Astrocyte (in vitro differentiated cells and primary cell): ENCODE measurements at regions not wholly inside any gene's neighbourhood (a gene's known extent, or its start where the extent isn't known, plus 50 kb on each side); places are given as distances from the start of the nearest gene placed in this dataset.

Source experiments
- DNase-seq: peaks from one replicate; pipeline ENCODE4 v3.0.0-alpha.2; 2010; ENCODE audit warnings: low read depth
- FAIRE-seq: peaks from 2 replicates; lab custom pipeline; 2011; peaks lifted over from hg19 to GRCh38; lab: Jason Lieb, UNC
- H2AFZ ChIP-seq: 2 replicates; pipeline ENCODE4 v1.6.0; 2012; ENCODE audit warnings: low read depth, low read length, inconsistent platforms
- H3K27ac ChIP-seq: 2 replicates; pipeline ENCODE4 v1.5.1; 2011; ENCODE audit warnings: low read depth, low read length, inconsistent platforms
- H3K27me3 ChIP-seq: 2 replicates; pipeline ENCODE4 v1.6.0; 2011; ENCODE audit warnings: low read length, inconsistent platforms; ENCODE audit not compliant: insufficient read depth
- H3K36me3 ChIP-seq: 2 replicates; pipeline ENCODE4 v1.5.1; 2011; ENCODE audit warnings: low read length, inconsistent platforms; ENCODE audit not compliant: insufficient read depth
- H3K4me1 ChIP-seq: 2 replicates; pipeline ENCODE4 v1.5.1; 2011; ENCODE audit warnings: low read length, inconsistent platforms; ENCODE audit not compliant: insufficient read depth
- H3K4me2 ChIP-seq: 2 replicates; pipeline ENCODE4 v1.6.0; 2012; ENCODE audit warnings: low read length, inconsistent platforms
- H3K4me3 ChIP-seq: 2 replicates; pipeline ENCODE4 v1.5.1; 2011; ENCODE audit warnings: low read depth, mild to moderate bottlenecking, low read length, inconsistent platforms; ENCODE audit not compliant: insufficient read depth
- H3K79me2 ChIP-seq: 2 replicates; pipeline ENCODE4 v1.6.0; 2012; ENCODE audit warnings: mild to moderate bottlenecking, low read length, inconsistent platforms; ENCODE audit not compliant: insufficient read depth
- H3K9ac ChIP-seq: 2 replicates; pipeline ENCODE4 v1.6.0; 2012; ENCODE audit warnings: mild to moderate bottlenecking, low read length, inconsistent platforms
- H3K9me3 ChIP-seq: 2 replicates; pipeline ENCODE4 v1.5.1; 2012; ENCODE audit warnings: low read depth, mild to moderate bottlenecking, low read length, inconsistent platforms; ENCODE audit not compliant: insufficient read depth
- H4K20me1 ChIP-seq: 2 replicates; pipeline ENCODE4 v1.6.0; 2012; ENCODE audit warnings: low read length, inconsistent platforms; ENCODE audit not compliant: insufficient read depth
- H3K27ac Mint-ChIP-seq: one replicate; pipeline ENCODE4 v1.8.0; 2021; ENCODE audit warnings: mild to moderate bottlenecking, mixed read lengths; ENCODE audit not compliant: unreplicated experiment
- H3K27me3 Mint-ChIP-seq: one replicate; pipeline ENCODE4 v1.8.0; 2021; ENCODE audit warnings: low read depth, mixed read lengths; ENCODE audit not compliant: unreplicated experiment
- H3K36me3 Mint-ChIP-seq: one replicate; pipeline ENCODE4 v1.8.0; 2021; ENCODE audit warnings: low read depth, mixed read lengths; ENCODE audit not compliant: unreplicated experiment
- H3K4me1 Mint-ChIP-seq: one replicate; pipeline ENCODE4 v1.8.0; 2021; ENCODE audit warnings: low read depth, mixed read lengths; ENCODE audit not compliant: unreplicated experiment
- H3K4me3 Mint-ChIP-seq: one replicate; pipeline ENCODE4 v1.8.0; 2021; ENCODE audit warnings: mild to moderate bottlenecking, moderate library complexity, mixed read lengths; ENCODE audit not compliant: unreplicated experiment
- H3K9me3 Mint-ChIP-seq: one replicate; pipeline ENCODE4 v1.8.0; 2021; ENCODE audit warnings: mild to moderate bottlenecking, mixed read lengths; ENCODE audit not compliant: unreplicated experiment
- EZH2 ChIP-seq: IDR thresholded peaks from 2 replicates; pipeline ENCODE4 v1.6.1; 2012; ENCODE audit warnings: mild to moderate bottlenecking, low read length, inconsistent platforms; ENCODE audit not compliant: insufficient read depth
- TF ChIP-seq, protein P1 (sequence below): IDR thresholded peaks from 2 replicates; pipeline ENCODE4 v1.5.1; 2011; ENCODE audit warnings: low read depth, mild to moderate bottlenecking, inconsistent platforms, low read length, moderate library complexity; ENCODE audit not compliant: insufficient read depth

DNA sequence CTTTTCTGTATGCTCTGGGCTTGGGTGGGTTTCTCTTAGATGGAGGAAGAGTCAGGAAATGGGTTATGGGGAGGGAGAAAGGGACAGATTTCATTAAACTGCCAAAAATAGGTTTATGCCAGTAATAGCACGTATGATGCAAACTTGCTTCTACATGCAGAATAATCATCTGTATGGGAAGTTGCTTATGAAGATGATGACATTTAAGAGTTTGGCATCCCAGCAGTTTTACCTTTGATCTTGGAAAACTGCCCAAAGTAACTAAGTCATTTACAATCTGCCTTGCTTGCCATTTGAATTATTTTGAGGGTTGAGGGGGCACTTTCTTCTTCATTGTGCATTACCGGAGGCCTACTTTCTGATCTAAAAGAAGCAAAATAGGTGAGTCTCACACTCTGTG is 282.9 kb upstream of the ANKRD55 start:
- no peak for FAIRE-seq

GRCh38 chr5:56515011-56515410 is 281.9 kb upstream of the ANKRD55 start:
- peaks cover 7% of the 10 kb centered on the region for H3K27me3 ChIP-seq
- no peaks in the 10 kb centered on the region for H3K9me3 ChIP-seq
- TF ChIP-seq EZH2: no peak
- TF ChIP-seq, protein P1, sequence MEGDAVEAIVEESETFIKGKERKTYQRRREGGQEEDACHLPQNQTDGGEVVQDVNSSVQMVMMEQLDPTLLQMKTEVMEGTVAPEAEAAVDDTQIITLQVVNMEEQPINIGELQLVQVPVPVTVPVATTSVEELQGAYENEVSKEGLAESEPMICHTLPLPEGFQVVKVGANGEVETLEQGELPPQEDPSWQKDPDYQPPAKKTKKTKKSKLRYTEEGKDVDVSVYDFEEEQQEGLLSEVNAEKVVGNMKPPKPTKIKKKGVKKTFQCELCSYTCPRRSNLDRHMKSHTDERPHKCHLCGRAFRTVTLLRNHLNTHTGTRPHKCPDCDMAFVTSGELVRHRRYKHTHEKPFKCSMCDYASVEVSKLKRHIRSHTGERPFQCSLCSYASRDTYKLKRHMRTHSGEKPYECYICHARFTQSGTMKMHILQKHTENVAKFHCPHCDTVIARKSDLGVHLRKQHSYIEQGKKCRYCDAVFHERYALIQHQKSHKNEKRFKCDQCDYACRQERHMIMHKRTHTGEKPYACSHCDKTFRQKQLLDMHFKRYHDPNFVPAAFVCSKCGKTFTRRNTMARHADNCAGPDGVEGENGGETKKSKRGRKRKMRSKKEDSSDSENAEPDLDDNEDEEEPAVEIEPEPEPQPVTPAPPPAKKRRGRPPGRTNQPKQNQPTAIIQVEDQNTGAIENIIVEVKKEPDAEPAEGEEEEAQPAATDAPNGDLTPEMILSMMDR: no peak
- H3K9ac ChIP-seq: no peak overlapping the region
- DNase-seq (no peak), FAIRE-seq (no peak)
- H3K79me2 ChIP-seq: no peaks in the 10 kb centered on the region
- no peak overlapping the region for H3K4me2 ChIP-seq
- Mint-ChIP-seq H3K4me3 (no peak overlapping the region), H3K27ac (no peak overlapping the region), H3K4me1 (peaks cover 10% of the 10 kb centered on the region), H3K36me3 (no peaks in the 10 kb centered on the region), H3K27me3 (peaks cover 26% of the 10 kb centered on the region), H3K9me3 (no peaks in the 10 kb centered on the region)
- H3K4me1 ChIP-seq: no peaks in the 10 kb centered on the region
- no peak overlapping the region for H2AFZ ChIP-seq
- H3K36me3 ChIP-seq: no peaks in the 10 kb centered on the region
- no peaks in the 10 kb centered on the region for H4K20me1 ChIP-seq
- H3K4me3 ChIP-seq: no peak overlapping the region
- no peak overlapping the region for H3K27ac ChIP-seq

More for the DNA sequence above, 282.9 kb upstream of the ANKRD55 start:
- no peak overlapping the region for H3K9ac ChIP-seq
- H3K27ac Mint-ChIP-seq: no peak overlapping the region
- H3K36me3 Mint-ChIP-seq: no peaks in the 10 kb centered on the region
- peaks cover 7% of the 10 kb centered on the region for H3K27me3 ChIP-seq
- H3K36me3 ChIP-seq: no peaks in the 10 kb centered on the region
- no peaks in the 10 kb centered on the region for H3K9me3 Mint-ChIP-seq
- no peaks in the 10 kb centered on the region for H3K9me3 ChIP-seq
- DNase-seq: no peak
- no peak overlapping the region for H3K4me2 ChIP-seq
- H3K79me2 ChIP-seq: no peaks in the 10 kb centered on the region
- peaks cover 31% of the 10 kb centered on the region for H3K27me3 Mint-ChIP-seq
- H3K4me3 ChIP-seq: no peak overlapping the region
- H3K4me1 ChIP-seq: no peaks in the 10 kb centered on the region
- H2AFZ ChIP-seq: no peak overlapping the region
- H3K4me3 Mint-ChIP-seq: no peak overlapping the region
- no peaks in the 10 kb centered on the region for H4K20me1 ChIP-seq
- no peak overlapping the region for H3K27ac ChIP-seq
- TF ChIP-seq, protein P1: no peak
- TF ChIP-seq EZH2: no peak
- peaks cover 7% of the 10 kb centered on the region for H3K4me1 Mint-ChIP-seq

DNA sequence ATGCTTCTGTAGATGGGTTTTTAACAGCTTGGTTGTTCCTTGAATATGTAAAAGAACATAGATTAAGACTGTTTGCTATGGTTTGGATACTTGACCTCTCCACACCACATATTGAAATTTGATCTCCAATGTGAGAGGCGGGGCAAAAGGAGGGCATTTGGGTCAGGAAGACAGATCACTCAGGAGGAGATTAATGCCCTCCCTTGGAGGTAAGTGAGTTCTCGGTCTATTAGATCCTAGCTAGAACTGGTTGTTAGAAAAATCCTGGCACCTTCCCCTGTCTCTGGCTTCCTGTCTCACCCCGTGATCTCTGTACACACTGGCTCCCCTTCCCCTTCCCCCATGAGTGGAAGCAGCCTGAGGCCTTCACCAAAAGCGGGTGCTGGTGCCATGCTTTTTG is 281.1 kb upstream of the ANKRD55 start:
- Histone ChIP-seq H3K9ac (no peak overlapping the region), H3K27ac (no peak overlapping the region), H3K4me2 (no peak overlapping the region), H2AFZ (no peak overlapping the region), H3K4me1 (no peaks in the 10 kb centered on the region), H3K9me3 (no peaks in the 10 kb centered on the region), H3K79me2 (no peaks in the 10 kb centered on the region), H4K20me1 (no peaks in the 10 kb centered on the region), H3K27me3 (peaks cover 5% of the 10 kb centered on the region), H3K4me3 (no peak overlapping the region), H3K36me3 (no peaks in the 10 kb centered on the region)
- no peak for TF ChIP-seq EZH2
- TF ChIP-seq, protein P1: no peak
- no peaks in the 10 kb centered on the region for H3K36me3 Mint-ChIP-seq
- no peaks in the 10 kb centered on the region for H3K9me3 Mint-ChIP-seq
- peaks cover 20% of the 10 kb centered on the region for H3K27me3 Mint-ChIP-seq
- H3K4me1 Mint-ChIP-seq: peaks cover 10% of the 10 kb centered on the region
- DNase-seq (no peak), FAIRE-seq (no peak)
- peak overlapping the region; percentile 14 for H3K27ac Mint-ChIP-seq
- no peak overlapping the region for H3K4me3 Mint-ChIP-seq
